GM21825 (cell line): ENCODE measurements at regions not wholly inside any gene's neighbourhood (a gene's known extent, or its start where the extent isn't known, plus 50 kb on each side); places are given as distances from the start of the nearest gene placed in this dataset.

Experiments
- ATAC-seq: cut with Tn5 transposase; IDR thresholded peaks from one replicate; pipeline ENCODE4 v1.9.1; 2021; ENCODE audit warnings: mild to moderate bottlenecking, moderate library complexity; ENCODE audit not compliant: unreplicated experiment

- no peak for ATAC-seq
Observed at GRCh38 chr9:27864644-27865438, 291.6 kb upstream of the C9orf72 start.

DNA sequence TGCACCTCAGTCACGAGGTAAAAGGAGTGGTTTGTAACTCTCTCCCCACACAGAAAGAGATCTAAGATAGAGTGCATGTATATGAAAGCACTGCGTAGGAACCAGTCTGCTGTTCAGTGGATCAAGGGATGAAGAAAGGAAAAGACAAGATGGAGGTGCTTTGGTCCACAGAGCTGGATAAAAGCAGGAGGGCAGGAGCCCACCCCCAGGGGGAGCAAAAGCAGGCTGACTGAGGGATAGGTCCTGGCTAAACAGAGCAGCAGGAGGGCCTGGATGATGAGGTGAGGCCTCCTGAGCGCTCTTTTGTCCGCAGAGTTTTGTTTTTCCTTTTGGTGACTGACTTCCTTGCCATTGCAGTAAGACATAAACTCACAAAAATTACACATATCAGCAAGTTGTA, 293.5 kb upstream of the C9orf72 start:
- ATAC-seq = no peak

- no peak for ATAC-seq
Observed at GRCh38 chr9:27870404-27870803, 297.1 kb upstream of the C9orf72 start.

GRCh38 chr9:27880156-27880555, 306.9 kb upstream of the C9orf72 start:
- ATAC-seq = no peak

- no peak for ATAC-seq
Observed at GRCh38 chr9:27880635-27881034, 307.4 kb upstream of the C9orf72 start.

GRCh38 chr9:27888661-27889295, 315.5 kb upstream of the C9orf72 start:
- peak; percentile 99 for ATAC-seq

- no peak for ATAC-seq
Observed at GRCh38 chr9:27924502-27924901, 351.2 kb upstream of the C9orf72 start.

GRCh38 chr9:27925815-27926214, 352.5 kb upstream of the C9orf72 start:
- no peak for ATAC-seq

DNA sequence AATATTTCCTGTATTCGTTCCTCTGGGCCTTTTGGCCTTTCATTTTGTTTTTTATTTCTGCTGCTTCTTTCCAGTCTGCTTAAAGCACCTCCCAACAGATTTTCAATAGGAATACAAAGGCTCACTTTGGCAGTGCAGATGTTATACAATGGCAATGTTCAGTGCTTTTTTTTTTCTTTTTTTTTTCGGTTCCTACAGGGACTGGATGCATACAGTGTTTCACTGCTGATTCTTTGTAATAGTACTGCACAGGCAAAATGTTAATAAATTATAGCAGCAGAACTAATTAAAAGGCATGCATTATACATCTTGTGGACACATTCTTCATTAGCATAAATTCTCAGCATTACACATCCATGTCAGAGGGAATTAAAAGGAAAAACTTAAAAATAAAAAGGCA, 356.6 kb upstream of the C9orf72 start:
- ATAC-seq = no peak

DNA sequence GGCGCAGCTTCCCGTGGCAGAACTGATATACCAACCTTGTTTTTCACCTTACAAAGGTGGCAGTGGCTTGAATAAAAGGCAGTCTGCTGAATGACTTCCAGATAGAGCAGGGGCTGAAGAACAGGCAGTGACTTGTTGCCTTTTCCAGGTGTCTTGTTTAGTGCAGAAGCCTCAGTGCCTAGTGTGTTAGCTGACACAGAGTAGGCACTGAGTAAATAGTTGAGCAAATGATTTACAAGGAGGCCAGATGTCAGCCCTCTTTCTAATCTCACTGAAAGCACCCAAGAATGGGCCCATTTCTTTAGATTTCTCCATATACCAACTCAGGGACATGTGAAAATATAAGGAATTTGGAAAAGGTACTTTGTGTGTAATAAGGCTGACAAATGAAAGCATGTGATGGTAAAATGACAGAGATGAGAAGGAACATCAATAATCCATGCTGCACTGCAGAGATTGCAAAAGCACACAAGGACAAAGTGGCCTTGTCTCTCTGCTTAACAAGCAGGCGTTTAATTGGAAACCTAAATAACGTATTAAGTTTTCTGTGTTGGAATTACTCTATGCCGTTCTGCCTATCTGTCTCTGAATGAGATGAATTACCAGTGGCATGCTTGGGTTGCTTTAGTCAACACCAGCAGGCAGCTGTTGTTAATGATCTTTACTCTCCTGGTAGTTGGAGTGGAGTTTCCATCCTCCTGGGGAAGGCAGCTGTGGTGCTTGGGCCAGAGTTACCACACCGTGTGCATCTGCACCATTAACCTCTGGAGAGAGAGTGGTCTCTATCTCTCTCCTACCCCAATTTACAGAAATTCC, 360.1 kb upstream of the C9orf72 start:
- no peak for ATAC-seq

- ATAC-seq = no peak
Observed at GRCh38 chr9:27934471-27934870, 361.2 kb upstream of the C9orf72 start.

DNA sequence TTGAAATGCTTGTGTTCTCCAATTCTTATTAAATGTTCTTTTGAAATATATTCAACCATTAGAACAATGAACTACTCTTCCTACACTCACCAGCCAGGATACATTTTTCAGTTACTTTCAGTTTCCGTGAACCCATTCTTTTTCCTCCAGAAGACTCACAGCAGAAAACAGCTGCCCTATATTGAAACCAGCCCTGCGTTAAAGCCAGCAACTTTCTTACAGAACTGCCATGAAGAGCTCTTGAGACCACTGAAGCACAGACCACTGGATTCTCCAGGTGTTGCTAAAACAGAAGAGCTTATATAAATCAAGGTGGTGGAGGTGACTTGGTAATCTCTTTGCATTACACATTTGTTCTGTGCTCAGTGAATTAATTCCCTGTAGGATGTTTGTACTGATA, 365.9 kb upstream of the C9orf72 start:
- ATAC-seq = no peak

DNA sequence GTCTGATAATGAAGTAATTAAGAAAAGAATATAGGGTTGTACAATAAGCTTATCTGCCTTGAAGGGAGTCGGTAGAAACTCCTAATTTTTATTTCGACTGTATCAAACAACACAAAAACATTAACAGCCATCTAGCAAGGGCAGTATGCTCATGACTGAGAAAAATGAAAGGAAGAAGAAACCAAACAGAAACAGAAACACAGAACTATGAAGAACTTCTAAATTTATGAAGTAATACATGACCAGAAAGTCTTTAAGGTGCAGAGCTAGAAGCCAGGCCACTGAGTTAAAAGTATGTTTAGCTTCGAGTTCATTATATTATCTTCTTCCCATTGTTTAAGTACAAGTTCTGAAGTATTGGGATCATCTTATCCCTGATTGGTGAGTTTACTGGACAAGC, 367.3 kb upstream of the C9orf72 start:
- ATAC-seq = no peak

- no peak for ATAC-seq
Observed at GRCh38 chr9:27943501-27943900, 370.2 kb upstream of the C9orf72 start.

- ATAC-seq = no peak
Observed at GRCh38 chr9:27945386-27945785, 372.1 kb upstream of the C9orf72 start.

DNA sequence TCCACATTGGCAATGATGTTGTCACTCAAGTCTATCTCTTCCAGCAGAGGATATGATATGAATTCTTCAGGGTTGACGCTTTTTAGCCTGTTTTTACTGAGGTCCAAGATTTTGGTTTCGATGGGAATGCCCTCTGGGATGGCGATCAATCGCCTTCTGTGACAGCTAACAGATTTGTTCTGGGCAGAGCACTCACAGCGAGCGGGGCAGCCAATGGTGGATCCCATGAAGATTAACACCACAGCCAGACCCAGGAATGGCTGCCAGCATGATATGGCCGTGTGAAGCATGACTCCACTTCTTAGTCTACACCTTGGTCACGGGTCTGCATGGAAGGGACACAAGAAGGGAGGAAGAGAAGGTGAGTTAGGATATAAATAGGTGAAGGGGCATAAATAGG, 377.1 kb upstream of the C9orf72 start:
- ATAC-seq = no peak

DNA sequence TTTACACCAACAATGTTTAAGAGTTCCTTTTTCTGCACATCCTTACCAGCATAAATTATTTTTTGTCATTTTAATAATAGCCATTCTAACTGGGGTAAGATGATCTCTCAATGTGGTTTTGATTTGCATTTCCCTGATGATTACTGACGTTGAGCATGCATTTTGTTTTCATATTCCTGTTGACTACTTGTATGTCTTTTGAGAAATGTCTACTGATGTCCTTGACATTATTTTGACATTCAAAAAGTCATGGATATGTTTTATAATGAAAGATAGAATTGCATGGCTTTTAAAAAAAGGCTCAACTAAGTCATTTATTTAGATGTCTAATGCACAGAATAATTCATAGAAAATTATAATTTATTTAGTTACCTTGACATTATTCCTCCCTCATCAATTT, 381.6 kb upstream of the C9orf72 start:
- no peak for ATAC-seq

DNA sequence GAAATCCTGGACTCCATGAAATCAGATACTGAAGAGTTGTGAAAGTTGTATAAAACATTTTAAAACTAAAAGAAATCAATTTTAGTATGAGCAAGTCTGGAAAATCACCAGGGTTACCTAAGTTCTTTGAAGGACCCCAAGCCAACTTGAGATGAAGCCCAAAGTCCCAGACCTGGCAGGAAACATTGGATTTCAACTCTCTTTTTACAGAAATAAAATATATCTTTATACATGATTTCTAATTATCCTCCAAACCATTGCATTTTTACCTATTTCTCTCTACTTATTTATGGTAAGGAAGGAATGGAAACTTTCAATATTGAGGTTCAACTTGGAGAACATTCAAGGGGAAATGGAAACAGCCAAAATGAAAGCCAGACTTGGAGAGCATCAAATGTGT, 390.6 kb upstream of the C9orf72 start:
- ATAC-seq = no peak

- ATAC-seq = no peak
Observed at GRCh38 chr9:27967210-27967609, 393.9 kb upstream of the C9orf72 start.

DNA sequence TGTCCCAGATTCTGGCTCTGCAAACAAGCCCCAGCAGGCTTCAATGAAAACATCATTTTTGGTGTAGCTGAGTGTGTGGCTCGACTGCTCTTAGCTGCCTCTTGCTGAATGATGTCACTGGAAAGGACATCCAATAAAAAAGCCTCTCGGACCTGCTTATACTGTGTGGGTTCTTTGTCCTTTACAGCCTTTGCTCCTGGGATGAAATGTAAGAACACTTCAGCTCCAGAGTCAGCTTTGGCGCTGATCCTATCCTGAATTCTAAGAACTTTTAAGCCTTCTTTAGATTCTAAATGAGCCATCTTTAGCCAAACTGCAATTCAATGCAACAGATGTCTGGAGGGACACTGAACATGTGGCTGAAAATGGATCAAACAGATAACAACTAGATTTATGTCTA, 404.6 kb upstream of the C9orf72 start:
- no peak for ATAC-seq

DNA sequence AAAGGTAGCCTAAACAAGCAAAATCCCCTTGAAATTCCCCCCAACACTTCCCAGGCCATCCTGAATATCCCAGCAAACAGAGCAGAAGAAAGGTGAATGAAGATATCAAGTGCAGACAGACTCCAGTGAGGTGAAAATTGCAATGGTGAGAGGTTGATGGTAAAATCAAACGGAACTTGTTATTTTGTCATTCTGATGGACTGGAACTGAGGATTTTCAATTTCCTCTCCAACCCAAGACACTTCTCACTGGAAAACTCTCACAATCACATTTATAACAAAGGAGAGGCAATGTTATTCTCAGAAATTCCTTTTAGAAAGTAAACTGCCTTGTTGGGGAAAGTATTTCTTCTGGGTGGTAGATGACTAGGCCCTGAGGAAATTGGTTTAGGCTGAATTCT, 412.4 kb upstream of the C9orf72 start:
- no peak for ATAC-seq

- peak; percentile 64 for ATAC-seq
Observed at GRCh38 chr9:27990524-27990923, 417.2 kb upstream of the C9orf72 start.
